GM10248 (cell line): ENCODE measurements at regions not wholly inside any gene's neighbourhood (a gene's known extent, or its start where the extent isn't known, plus 50 kb on each side); places are given as distances from the start of the nearest gene placed in this dataset.
"Not testable (repeated sequence)": the region's sequence is repeated elsewhere in the genome, so short reads cannot be mapped to it uniquely, and the experiment has no call there.

ENCODE experiments used
- CTCF ChIA-PET: fragments of 300-600 bp; sonication (Branson Sonifier 250); formaldehyde crosslinking; extraction: SDS; loops from one replicate; lab custom pipeline; 2021; ENCODE audit warnings: antibody characterized with exemption; lab: Yijun Ruan, JAX
- POLR2A ChIA-PET: fragments of 350-650 bp; sonication (Branson Sonifier 250); formaldehyde crosslinking; extraction: SDS; loops from one replicate; lab custom pipeline; 2020; ENCODE audit warnings: antibody characterized with exemption; lab: Yijun Ruan, JAX
- DNase-seq: peaks from one replicate; pipeline ENCODE4 v3.0.0; 2012; ENCODE audit errors: extremely low spot score
- TF ChIP-seq, protein P1 (sequence below): IDR thresholded peaks from 2 replicates; pipeline ENCODE4 v1.5.1; 2012; ENCODE audit warnings: mild to moderate bottlenecking, low read depth; ENCODE audit errors: extremely low read depth, missing control alignments, control extremely low read depth

DNA sequence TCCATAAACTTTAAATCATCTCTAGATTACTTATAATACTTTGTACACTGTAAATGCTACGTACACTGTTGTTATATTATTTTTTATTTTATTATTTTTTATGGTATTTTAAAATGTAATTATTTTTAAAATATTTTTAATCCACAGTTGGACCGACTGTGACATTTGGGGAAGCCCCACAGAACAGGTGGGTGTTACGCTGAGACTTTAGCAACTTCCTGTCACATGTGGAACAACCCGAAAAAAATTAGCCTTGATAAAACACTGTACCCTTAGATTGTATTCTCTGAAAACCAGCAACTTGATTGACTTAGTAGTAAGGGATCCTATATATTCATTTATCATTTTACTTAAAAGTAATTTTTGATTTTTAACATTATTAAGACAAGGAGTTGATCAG is 1755.7 kb upstream of the SEL1L start:
- POLR2A ChIA-PET = no interaction called here
- DNase-seq = no peak
- CTCF ChIA-PET = no interaction called here
- TF ChIP-seq, protein P1, sequence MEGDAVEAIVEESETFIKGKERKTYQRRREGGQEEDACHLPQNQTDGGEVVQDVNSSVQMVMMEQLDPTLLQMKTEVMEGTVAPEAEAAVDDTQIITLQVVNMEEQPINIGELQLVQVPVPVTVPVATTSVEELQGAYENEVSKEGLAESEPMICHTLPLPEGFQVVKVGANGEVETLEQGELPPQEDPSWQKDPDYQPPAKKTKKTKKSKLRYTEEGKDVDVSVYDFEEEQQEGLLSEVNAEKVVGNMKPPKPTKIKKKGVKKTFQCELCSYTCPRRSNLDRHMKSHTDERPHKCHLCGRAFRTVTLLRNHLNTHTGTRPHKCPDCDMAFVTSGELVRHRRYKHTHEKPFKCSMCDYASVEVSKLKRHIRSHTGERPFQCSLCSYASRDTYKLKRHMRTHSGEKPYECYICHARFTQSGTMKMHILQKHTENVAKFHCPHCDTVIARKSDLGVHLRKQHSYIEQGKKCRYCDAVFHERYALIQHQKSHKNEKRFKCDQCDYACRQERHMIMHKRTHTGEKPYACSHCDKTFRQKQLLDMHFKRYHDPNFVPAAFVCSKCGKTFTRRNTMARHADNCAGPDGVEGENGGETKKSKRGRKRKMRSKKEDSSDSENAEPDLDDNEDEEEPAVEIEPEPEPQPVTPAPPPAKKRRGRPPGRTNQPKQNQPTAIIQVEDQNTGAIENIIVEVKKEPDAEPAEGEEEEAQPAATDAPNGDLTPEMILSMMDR = no peak

DNA sequence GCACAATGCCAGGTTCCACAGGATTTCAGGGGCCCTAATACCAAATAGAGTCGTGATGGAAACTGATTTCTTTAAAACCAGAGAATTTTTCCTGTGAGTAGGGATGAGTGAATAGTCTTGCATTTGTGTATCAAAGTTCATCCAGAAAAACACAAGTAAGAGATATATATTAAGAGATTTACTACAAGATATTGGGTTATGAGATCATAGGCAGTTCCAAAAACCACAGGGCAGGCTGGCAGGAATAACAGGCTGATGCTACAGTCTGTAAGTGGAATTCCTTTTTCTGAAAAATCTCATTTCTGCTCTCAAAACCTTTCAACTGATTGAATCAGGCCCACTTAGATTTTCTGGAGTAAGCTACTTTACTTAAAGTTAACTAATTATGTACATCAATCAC is 1756.2 kb upstream of the SEL1L start:
- DNase-seq = no peak
- POLR2A ChIA-PET = no interaction called here
- CTCF ChIA-PET = interaction anchor here (0.9 kb wide), 1 partner anchor 25 kb away, joined by 3 read pairs; no protein-coding TSS in a partner anchor
- TF ChIP-seq, protein P1 = no peak

DNA sequence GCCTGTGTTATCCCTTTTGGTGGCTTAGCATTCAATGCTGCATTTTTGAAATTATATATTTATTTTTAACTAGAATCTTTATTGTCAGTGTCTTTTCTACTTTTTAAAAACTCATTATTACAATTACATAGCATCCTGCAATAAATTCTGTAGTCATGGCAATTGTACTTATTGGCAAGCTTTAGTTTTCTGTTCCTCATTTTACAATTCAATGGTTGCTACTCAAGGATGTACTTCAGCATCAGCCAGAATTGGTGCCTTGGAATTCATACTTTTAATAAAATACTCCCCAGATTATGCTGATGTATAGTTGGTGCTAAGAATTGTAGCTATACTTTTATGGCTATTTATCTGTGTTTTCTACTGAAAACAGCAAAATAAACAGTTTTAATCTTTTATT is 1756.8 kb upstream of the SEL1L start:
- ChIA-PET CTCF (interaction anchor here (0.9 to 1.5 kb wide), 2 partner anchors 11 to 24 kb away, joined by 3 read pairs; no protein-coding TSS in a partner anchor), POLR2A (no interaction called here)
- TF ChIP-seq, protein P1 = no peak
- no peak for DNase-seq

DNA sequence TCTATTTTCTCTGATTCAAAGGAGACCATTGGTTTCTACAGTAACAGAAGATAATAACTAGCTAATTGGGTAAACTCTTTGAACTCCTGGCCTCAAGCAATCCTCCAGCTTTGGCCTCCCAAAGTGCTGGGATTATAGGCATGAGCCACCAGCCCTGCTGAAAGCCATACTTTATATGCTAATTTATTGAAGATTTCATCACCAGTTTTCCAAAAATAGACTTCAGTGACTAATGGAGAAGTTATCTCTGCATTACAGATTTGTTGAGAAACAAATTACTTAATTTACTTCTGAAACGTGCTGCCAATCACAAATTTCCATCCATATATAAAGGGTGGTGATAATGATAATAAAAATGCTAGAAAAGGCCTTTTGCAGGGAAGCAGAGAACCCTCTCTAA is 1758.1 kb upstream of the SEL1L start:
- no peak for DNase-seq
- CTCF ChIA-PET = interaction anchor here (1.5 kb wide), 1 partner anchor 12 kb away, joined by 3 read pairs; no protein-coding TSS in a partner anchor
- POLR2A ChIA-PET = no interaction called here
- TF ChIP-seq, protein P1 = no peak

DNA sequence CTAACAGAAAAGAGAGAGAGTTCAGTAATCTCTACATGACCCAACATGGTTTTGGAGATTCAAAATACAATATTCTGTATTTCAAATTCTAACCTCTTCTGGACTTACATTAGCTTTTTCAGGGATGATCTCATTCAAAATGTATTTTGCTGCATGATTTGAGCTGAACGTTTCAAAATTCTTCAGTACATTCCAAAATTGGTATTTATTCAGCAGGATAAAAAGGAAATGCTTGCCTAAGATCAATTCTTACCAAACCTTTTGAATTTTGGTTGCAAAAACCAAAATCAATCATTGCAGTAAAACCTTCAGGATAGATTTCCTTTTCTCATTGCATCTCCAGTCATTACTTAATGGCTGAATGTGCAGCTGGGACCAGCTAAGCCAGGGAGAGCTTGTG is 1761.3 kb upstream of the SEL1L start:
- TF ChIP-seq, protein P1 = no peak
- CTCF ChIA-PET = no interaction called here
- POLR2A ChIA-PET = no interaction called here
- no peak for DNase-seq

DNA sequence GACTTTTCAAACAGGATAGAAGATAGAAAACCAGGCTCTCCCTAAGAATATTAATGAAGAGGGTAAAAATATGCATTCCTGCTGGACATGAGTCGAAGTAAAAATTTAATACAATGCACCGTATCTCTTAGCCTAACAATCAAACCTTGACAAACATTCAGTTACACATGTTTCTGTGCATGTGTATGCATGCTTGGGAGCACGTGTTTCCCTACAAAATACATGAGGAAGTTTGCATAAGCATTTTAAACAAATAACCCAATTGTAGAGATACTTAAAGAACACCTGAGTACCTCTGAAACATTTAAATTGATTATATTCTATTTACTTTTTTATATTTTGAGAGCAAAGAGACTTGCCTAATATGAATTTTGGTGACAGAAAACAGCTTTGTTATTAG is 1763.7 kb upstream of the SEL1L start:
- POLR2A ChIA-PET = no interaction called here

DNA sequence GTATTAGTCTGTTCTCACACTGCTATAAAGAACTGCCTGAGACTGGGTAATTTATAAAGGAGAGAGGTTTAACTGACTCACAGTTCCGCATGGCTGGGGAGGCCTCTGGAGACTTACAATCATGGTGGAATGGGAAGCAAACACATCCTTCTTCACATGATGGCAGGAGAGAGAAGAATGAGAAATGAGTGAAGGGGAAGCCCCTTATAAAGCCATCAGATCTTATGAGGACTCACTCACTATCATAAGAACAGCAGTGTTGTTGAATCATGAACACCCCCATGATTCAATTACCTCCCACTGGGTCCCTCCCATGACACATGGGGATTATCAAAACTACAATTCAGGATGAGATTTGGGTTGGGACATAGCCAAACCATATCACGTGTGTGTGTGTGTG is 1764.4 kb upstream of the SEL1L start:
- CTCF ChIA-PET = interaction anchor here (1.8 kb wide), 1 partner anchor 13 kb away, joined by 3 read pairs; no protein-coding TSS in a partner anchor
- DNase-seq, POLR2A ChIA-PET: not testable (repeated sequence)

More for the DNA sequence above, 1763.7 kb upstream of the SEL1L start:
- CTCF ChIA-PET = interaction anchor here (0.9 to 1.8 kb wide), 2 partner anchors 10 to 13 kb away, joined by 3 read pairs; no protein-coding TSS in a partner anchor
- no peak for DNase-seq
- TF ChIP-seq, protein P1 = no peak
